ENCODE measurements at regions not wholly inside any gene's neighbourhood (a gene's known extent, or its start where the extent isn't known, plus 50 kb on each side); places are given as distances from the start of the nearest gene placed in this dataset.

GRCh38 chr15:35876762-35877161 is 330.8 kb upstream of the DPH6 start:
- no peaks in the 10 kb centered on the region for H3K27me3 ChIP-seq (ENCODE audit: control insufficient read depth, insufficient read depth, low read length)
- no peak overlapping the region for H3K4ac ChIP-seq (ENCODE audit: low read depth, low read length)
- no peak overlapping the region for H3K23ac ChIP-seq (ENCODE audit: low read depth, low read length)
- no peak overlapping the region for H2BK15ac ChIP-seq (ENCODE audit: low read depth, low read length)
- H3K4me2 ChIP-seq (ENCODE audit: low read depth, low read length): no peak overlapping the region
- H3K9ac ChIP-seq (ENCODE audit: low read depth, low read length): no peak overlapping the region
- no peak overlapping the region for H2BK20ac ChIP-seq (ENCODE audit: low read depth, low read length)
- intact Hi-C loops (cut with micrococcal nuclease): no loop called here
- no peak overlapping the region for H2AFZ ChIP-seq (replicated peaks; ENCODE audit: low read length, poor library complexity)
- H3K18ac ChIP-seq (ENCODE audit: low read depth, low read length): no peak overlapping the region
- no peaks in the 10 kb centered on the region for H3K79me1 ChIP-seq (ENCODE audit: low read depth in 1 of 2, low read length in 2 of 2)
- no peak overlapping the region for H2AK9ac ChIP-seq (replicated peaks; ENCODE audit: low read depth, low read length, poor library complexity)
- dilution Hi-C loops (cut with HindIII; ENCODE audit: low sequenced_read_pairs, unreplicated experiment): no loop called here
- H4K5ac ChIP-seq (ENCODE audit: low read depth, low read length): no peak overlapping the region
- no TSS peak for BruUV-seq (replicated peaks)
- no peak overlapping the region for H3K14ac ChIP-seq (replicated peaks; ENCODE audit: low read depth, low read length)
- DNase-seq (no peak), ATAC-seq (ENCODE audit: low read depth) (no peak)
- H2BK5ac ChIP-seq (ENCODE audit: low read depth, low read length, poor library complexity, severe bottlenecking): no peak overlapping the region
- peaks cover 4% of the 10 kb centered on the region for H3K4me1 ChIP-seq (ENCODE audit: control insufficient read depth, insufficient read depth, low read length)
- ChIA-PET POLR2A (ENCODE audit: unreplicated experiment) (no interaction called here), CTCF (no interaction called here)
- WGBS, 2 experiments (ENCODE audit: extremely low coverage in 2 of 2, insufficient read length in 1 of 2): 61% methylated on average over 3 of the region's 4 CpGs; no CpG with 5 or more reads in 1 of the 2 experiments
- TF ChIP-seq RAD21 (IDR thresholded peaks at IDR 0.05; ENCODE audit: low read length) (no peak), BHLHE40 (IDR thresholded peaks at IDR 0.05; ENCODE audit: low read depth, low read length) (no peak), USF2 (IDR thresholded peaks at IDR 0.05; ENCODE audit: low read depth, low read length) (no peak), CEBPB (IDR thresholded peaks at IDR 0.05; ENCODE audit: low read depth, low read length) (no peak), CHD1 (IDR thresholded peaks at IDR 0.05; ENCODE audit: low read depth, low read length) (no peak), RFX5 (IDR thresholded peaks at IDR 0.05; ENCODE audit: low read depth, low read length) (no peak), POLR2A (IDR thresholded peaks at IDR 0.05; ENCODE audit: low read depth, low read length) (no peak), CTCF (conservative IDR thresholded peaks at IDR 0.05; ENCODE audit: low read depth, low read length) (no peak), RCOR1 (IDR thresholded peaks at IDR 0.05; ENCODE audit: insufficient replicate concordance, low read length) (no peak), MXI1 (IDR thresholded peaks at IDR 0.05; ENCODE audit: borderline replicate concordance, low read depth, low read length) (no peak), MAZ (IDR thresholded peaks at IDR 0.05; ENCODE audit: borderline replicate concordance, low read depth, low read length) (no peak), FOS (IDR thresholded peaks at IDR 0.05; ENCODE audit: low read depth, low read length) (no peak), ELK1 (IDR thresholded peaks at IDR 0.05; ENCODE audit: borderline replicate concordance, low read depth, low read length) (no peak), SMC3 (IDR thresholded peaks at IDR 0.05; ENCODE audit: low read depth, low read length) (no peak), NFE2L2 (IDR thresholded peaks at IDR 0.05; ENCODE audit: low read depth, low read length) (no peak), MAFK (IDR thresholded peaks at IDR 0.05; ENCODE audit: low read depth, low read length) (no peak)
- in situ Hi-C loops (cut with MboI; ENCODE audit: low sequenced_read_pairs): no loop called here
- H3K9me3 ChIP-seq (ENCODE audit: control insufficient read depth, insufficient read depth, low read length): no peaks in the 10 kb centered on the region
- H2AK5ac ChIP-seq (ENCODE audit: low read depth, low read length): no peak overlapping the region
- H4K20me1 ChIP-seq (ENCODE audit: insufficient read depth, low read length): no peaks in the 10 kb centered on the region
- H3K9me1 ChIP-seq (ENCODE audit: insufficient read depth, low read length): no peaks in the 10 kb centered on the region
- H3K56ac ChIP-seq (ENCODE audit: extremely low read depth, insufficient read depth, low read length): no peak overlapping the region
- no peak overlapping the region for H2BK120ac ChIP-seq (ENCODE audit: low read depth, low read length)
- no peaks in the 10 kb centered on the region for H3K36me3 ChIP-seq (ENCODE audit: control insufficient read depth, insufficient read depth, low read length)
- no peak overlapping the region for H4K91ac ChIP-seq (ENCODE audit: insufficient read depth, low read depth, low read length)
- H4K8ac ChIP-seq (ENCODE audit: low read depth in 2 of 2, low read length in 2 of 2): no peak overlapping the region
- H3K27ac ChIP-seq (ENCODE audit: insufficient read depth, low read length): no peak overlapping the region
- no peak overlapping the region for H3K4me3 ChIP-seq (ENCODE audit: insufficient read depth, low read depth, low read length)

All from IMR-90 (cell line).